Esophagus squamous epithelium (tissue), 4 donors: ENCODE measurements at regions not wholly inside any gene's neighbourhood (a gene's known extent, or its start where the extent isn't known, plus 50 kb on each side); places are given as distances from the start of the nearest gene placed in this dataset.

Experiments used
- CTCF ChIP-seq, 6 experiments: fragments of 450-650 bp in 4 of 6; fragments of 200-600 bp in 2 of 6; sonication (generic) in 2 of 6; IDR thresholded peaks; one replicate each; pipeline ENCODE4 v1.5.1; 2016 to 2019; ENCODE audit warnings: antibody characterized with exemption in 6 of 6, mild to moderate bottlenecking in 4 of 6, moderate library complexity in 4 of 6
- POLR2A ChIP-seq, 4 donors: fragments of 450-650 bp; IDR thresholded peaks; one replicate each; pipeline ENCODE4 v1.6.1; 2017; ENCODE audit warnings: antibody characterized with exemption in 4 of 4, mild to moderate bottlenecking in 4 of 4, moderate library complexity in 3 of 4

GRCh38 chr3:165347526-165347925 is 151.3 kb upstream of the SLITRK3 start:
- TF ChIP-seq CTCF (IDR thresholded peaks at IDR 0.05) (no peak), POLR2A (IDR thresholded peaks at IDR 0.05) (no peak)
